Sciatic nerve (tissue), 2 donors: ENCODE measurements at regions not wholly inside any gene's neighbourhood (a gene's known extent, or its start where the extent isn't known, plus 50 kb on each side); places are given as distances from the start of the nearest gene placed in this dataset.
"Not testable (repeated sequence)": the region's sequence is repeated elsewhere in the genome, so short reads cannot be mapped to it uniquely, and the experiment has no call there.

Experiments
- ATAC-seq: fragments of 200-7000 bp; cut with Tn5 transposase; one replicate; pipeline ENCODE4 v1.9.1; 2020; ENCODE audit warnings: mild to moderate bottlenecking, moderate library complexity
- DNase-seq: peaks from one replicate; pipeline ENCODE4 v3.0.0-alpha.2; 2020; ENCODE audit warnings: low spot score
- intact Hi-C: fragments of 100-400 bp; cut with DNase I; formaldehyde crosslinking; loops from one replicate; pipeline ENCODE4 v1.14.2; 2022
- donor health status: DM: no; HTN: no; CAD: no.
- donor health status: DM: no; HTN: no; CAD: no.

DNA sequence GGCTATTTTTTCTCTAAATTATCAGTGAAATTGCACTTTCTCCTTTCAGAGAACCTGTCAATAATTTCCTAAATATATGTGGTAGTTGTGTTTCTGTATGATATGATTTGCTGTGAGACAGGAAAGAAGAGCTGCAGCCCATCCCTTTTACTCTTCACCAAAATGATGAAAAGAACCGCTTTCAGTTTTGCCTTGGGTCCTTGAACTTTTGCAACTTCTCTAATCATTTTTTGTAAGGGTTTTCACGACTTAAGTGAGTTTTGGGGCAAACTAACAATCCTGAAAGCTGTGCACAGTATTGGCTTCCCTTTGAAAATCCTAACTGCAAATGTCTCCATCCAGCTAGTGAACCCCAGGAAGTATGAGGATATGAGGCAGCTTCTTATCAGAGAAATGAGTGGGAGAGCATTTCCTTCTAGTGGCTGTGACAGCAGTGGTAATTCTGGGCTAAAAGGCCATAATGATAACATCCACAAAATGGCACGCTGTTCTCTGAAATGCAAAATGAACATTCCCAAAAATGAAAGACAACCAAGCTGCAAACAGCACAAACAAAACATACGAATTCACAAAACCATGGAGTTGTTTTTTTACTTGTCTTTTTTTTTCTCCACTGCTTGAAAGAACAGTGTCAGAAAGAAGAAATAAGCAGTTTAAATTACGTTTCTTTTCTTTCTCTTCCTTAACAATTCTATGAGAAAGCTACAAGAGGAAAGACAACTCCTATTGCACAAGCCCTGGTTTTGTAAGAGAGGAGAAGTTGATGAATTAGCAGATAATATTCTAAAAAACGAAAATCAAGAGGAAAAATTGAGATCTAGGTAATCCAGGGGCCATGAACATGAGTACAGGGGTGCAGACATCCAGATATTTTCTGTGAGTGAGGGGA is 1291.6 kb upstream of the ZEB2 start:
- intact Hi-C loops, result no loop called here
- ATAC-seq, result no peak
- no peak for DNase-seq

DNA sequence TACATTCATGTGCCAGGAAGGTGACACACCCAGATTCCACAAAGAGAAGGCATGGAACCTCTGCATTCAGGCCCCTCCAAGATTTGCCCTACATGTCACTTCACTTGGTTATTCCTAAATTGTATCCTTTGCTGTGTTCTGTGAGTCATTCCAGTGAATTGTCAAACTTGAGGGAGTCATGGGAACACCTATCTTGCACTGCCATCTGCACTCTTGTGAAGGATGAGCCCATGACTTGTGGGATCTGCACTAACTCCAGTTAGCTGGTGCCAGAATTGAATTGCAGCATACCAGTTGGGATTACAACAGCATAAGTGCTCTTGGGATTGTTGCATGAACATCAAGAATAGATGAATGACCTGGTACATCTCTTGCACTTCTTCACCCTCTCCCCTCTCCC is 1288.0 kb upstream of the ZEB2 start:
- no peak for ATAC-seq
- intact Hi-C loops, result no loop called here
- no peak for DNase-seq

DNA sequence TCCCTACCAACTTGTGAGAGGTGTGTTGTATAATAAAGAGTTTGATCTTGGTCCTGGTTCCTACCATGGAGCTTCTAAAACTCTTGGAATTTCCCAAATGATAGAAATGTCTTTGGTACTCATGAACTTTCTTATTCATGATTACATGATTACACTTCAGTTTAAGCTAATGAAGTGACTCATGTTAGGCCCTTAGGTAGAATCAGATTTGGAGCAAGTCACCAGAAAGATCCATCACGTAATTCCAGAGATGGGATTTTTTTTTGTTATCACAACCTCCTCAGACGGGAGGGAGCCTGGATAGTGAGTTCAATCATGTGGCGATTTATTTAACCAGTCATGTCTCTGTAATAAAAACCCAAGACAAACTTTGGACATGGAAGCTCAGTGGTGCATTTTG is 1287.6 kb upstream of the ZEB2 start:
- DNase-seq (no peak), ATAC-seq (no peak)
- intact Hi-C loops, result no loop called here

DNA sequence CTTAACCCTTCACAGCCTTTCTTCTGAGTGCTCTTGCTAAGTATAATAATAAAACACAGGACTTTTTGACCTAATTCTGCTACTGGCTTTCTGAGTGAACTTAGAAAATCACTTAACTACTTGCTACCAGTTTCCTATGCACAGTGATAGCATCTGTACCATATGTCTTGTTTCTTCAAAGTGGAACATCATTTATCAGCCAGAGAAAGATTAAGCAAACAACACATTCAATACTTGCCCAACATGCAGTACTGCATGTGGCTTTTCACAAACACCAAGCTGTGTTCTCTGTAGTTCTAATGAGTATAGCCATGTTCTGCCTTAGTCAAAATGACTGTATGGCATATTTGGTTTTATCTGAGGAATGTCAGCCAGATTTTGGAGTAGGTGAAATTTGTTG is 1286.6 kb upstream of the ZEB2 start:
- DNase-seq (no peak), ATAC-seq (no peak)
- intact Hi-C loops, result no loop called here

DNA sequence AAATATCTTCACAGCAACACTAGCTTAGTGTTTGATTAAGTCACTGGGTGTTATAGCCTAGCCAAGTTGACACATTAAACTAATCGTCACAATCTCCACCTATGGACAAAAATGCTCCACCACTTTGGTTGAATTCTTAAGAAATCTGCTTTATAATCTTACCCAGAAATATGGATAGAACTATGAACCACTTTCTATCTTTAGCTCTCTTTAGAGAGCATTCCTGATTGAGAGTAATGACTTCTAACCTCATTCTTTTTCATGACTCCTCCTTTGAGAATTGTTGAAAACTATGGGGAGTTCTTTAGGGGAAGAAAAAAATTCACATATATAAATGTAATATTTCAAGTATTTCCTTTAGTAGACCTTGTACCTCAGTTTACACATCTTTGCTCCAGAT is 1282.2 kb upstream of the ZEB2 start:
- no peak for ATAC-seq
- DNase-seq, result no peak
- intact Hi-C loops, result no loop called here

DNA sequence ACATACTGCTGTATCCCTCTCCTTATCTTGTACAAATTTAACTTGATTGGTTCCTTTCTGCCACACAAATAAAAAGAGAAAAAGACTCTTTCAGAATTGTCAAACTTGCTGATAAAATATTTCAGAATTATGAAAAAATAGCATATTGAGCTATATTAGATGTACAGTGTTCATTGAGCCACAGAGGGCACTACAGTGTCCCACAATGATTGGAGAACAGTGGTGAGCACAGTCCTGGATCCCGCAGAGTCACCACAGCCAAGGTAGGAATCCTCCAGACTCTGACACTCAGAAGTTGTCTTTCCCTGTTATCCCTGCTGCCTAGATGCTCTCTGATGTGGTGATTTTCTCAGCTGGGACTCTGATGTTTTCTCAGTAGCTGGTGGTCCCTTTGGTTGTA is 1281.3 kb upstream of the ZEB2 start:
- ATAC-seq, result no peak
- intact Hi-C loops, result no loop called here
- no peak for DNase-seq

DNA sequence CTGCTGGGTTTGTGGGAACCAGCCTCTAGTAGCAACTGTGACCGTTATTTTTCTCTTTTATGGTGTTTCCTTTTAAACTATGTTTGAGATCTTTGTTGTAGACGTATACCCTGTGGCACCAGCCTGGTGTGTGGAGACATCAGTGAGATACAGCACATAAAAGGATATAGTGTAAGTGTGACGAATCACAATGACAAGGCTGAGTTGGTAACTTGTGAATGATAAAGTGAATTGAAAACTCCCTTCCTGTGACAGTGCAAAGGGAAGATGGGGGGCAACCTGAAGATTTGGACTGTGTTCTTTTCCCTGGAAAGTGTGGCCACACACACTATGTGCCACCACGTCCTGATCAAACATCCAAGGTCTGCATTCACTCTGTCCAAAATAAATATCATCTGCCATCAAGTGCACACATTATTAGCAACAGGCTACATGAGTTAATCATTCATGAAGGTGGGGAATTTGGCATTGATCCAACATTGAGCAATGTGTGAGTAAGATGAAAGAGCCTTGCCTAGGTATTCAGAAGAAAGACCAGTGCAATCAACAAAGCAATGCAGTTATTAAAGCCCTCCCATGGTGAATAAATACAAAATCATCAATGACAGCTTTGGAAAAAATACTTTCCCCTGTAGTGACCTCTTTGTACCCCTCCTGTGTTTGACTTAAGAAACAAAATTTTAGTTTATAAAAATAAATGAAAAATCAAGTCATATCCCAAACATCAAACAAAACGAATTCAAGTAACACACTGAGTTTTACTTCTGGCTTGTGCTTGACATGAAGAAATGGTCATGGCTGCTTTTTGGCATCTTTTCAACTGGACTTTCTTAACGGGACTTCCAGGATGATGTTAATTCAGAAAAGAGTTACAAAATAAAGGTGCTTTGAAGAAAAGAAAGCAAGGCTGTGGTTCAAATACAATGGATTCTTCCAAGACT is 1280.5 kb upstream of the ZEB2 start:
- no peak for ATAC-seq
- DNase-seq, result no peak
- intact Hi-C loops, result no loop called here

DNA sequence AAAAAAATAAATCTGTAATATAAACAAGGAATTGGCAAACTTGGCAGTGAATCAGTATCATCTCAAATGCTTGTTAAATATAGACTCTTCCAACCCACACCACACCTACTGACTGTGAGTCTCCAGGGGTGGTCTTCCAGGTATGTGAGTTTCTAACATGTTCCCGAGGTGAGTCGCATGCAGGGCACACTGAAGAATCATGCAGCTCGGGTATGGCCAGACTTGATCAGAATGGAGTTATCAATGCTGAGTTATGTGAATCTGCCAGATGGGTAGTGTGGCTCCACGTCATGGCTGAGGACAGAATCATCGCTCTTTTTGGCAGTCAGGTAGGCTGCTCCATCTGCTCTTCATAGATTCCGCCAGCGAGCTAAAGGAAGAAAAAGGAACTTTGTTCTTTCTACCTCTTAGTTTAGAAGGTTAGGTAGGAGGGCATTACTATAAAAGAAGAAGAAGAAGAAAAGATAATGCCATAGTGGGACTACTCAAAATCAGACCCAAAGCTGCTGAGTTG is 1279.7 kb upstream of the ZEB2 start:
- ATAC-seq, result no peak
- no peak for DNase-seq
- intact Hi-C loops, result no loop called here

DNA sequence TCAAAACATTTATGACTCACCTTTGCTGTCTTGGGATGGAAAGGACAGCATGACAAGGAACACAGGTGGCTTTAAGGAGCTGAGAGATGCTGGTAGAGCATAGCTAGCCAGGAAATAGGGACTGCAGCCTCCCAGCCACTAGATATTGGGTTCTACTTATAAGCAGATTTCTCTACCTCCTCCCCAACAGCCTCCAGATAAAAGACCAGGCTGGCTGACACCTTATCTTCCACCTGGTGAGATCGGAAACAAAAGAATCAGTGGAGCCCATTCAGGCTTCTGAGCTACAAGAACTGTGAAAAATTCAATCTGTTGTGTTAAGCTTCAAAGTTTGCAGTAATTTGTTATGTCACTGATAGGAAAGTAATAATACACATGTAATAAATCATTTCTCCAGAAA is 1278.5 kb upstream of the ZEB2 start:
- intact Hi-C loops, result no loop called here

DNA sequence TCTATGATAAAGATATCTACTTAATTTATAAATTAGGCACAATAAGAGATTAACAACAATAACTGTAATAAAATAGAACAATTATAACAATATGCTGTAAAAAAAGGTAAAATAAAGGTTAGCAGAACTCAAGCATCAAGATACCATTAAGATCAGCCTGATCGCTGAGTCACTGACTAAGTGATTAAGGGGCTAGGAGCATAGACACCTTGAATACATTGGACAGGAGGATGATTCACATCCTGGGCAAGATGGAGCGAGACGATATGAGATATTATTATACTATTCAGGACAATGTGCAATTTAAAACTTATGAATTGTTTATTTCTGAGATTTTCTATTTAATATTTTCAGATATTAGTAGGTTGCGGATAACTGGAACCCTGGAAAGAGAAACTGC is 1277.8 kb upstream of the ZEB2 start:
- DNase-seq, result no peak
- no peak for ATAC-seq
- intact Hi-C loops, result no loop called here

More for the DNA sequence above, 1278.5 kb upstream of the ZEB2 start:
- no peak for ATAC-seq
- no peak for DNase-seq

DNA sequence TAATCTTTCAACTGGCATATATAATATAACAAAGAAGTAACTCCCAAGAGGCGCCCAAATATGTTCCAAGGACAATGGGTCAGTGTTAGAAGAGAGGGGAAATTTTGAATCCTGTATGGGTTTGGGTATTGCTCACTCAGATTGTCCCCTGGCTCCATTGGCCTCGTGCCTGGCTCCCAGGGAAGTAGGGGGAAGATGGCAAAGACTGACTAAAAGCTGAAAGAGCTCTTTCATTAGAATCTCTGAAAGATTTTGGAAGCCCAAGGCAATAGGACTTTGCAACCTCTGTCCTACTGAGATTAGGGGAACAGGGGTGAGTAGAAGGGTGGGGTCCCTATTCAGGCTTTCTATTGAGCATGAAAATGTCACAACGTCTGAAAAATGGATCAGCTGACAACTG is 1272.8 kb upstream of the ZEB2 start:
- intact Hi-C loops, result no loop called here
- DNase-seq (no peak), ATAC-seq (peak; percentile 42)

DNA sequence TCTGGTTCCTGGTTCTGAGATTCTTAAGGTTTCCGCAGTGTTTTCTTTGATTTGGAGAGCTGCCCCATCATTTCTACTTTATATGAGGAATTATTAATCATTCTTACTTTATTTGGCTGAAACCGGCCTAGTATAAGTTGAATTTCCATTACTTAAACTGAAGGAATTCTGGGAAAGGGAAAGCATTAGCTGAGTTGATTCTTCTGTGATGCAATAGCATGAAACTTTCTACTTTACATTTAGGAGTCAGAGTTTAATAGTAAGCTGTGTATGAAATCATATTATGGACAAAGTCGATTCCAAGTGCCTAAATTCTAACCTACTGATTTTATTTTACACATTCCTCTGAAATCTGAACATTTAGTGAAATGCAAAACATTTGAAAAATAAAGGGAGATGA is 1269.7 kb upstream of the ZEB2 start:
- intact Hi-C loops, result no loop called here
- ATAC-seq (no peak), DNase-seq (no peak)

DNA sequence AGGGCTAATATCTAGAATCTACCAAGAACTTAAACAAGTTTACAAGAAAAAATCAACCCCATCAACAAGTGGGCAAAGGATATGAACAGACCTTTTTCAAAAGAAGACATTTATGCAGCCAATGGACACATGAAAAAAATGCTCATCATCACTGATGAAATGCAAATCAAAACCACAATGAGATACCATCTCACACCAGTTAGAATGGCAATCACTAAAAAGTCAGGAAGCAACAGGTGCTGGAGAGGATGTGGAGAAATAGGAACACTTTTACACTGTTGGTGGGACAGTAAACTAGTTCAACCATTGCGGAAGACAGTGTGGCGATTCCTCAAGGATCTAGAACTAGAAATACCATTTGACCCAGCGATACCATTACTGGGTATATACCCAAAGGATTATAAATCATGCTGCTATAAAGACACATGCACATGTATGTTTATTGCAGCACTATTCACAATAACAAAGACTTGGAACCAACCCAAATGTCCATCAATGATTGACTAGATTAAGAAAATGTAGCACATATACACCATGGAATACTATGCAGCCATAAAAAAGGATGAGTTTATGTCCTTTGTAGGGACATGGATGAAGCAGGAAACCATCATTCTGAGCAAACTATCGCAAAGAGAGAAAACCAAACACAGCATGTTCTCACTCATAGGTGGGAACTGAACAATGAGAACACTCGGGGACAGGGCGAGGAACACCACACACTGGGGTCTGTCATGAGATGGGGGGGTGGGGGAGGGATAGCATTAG is 1267.9 kb upstream of the ZEB2 start:
- DNase-seq, ATAC-seq, intact Hi-C loops: not testable (repeated sequence)

DNA sequence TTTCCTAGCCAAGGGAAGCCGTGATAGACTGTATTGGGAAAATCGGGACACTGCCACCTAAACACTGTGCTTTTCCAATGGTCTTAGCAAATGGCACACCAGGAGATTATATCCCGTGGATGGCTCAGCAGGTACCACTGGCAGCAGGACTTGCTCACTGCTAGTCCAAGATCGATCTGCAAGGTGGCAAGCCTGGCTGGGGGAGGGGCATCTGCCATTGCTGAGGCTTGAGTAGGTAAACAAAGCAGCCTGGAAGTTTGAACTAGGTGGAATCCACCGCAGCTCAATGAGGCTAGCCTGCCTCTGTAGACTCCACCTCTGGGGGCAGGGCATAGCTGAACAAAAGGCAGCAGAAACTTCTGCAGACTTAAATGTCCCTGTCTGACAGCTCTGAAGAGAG is 1262.7 kb upstream of the ZEB2 start:
- intact Hi-C loops, ATAC-seq, DNase-seq: not testable (repeated sequence)

DNA sequence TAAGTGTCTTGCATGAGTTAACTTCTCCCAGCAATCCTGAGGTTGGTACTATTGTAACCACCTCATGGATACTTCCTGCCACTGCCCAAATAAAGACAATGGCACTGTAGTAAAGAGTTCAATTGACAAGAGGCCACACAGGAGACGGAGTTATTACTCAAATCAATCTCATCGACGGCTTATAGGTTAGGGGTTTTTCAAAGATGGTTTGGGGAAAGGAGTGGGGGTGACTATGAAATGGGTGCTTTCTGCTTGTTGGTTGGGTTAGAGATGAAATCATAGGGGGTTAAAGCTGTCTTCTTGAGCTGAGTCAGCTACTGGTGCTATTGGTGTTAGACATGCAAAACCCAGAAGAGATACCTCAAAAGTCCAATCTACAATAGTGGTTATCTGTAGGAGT is 1258.0 kb upstream of the ZEB2 start:
- DNase-seq (no peak), ATAC-seq (no peak)
- intact Hi-C loops, result no loop called here

DNA sequence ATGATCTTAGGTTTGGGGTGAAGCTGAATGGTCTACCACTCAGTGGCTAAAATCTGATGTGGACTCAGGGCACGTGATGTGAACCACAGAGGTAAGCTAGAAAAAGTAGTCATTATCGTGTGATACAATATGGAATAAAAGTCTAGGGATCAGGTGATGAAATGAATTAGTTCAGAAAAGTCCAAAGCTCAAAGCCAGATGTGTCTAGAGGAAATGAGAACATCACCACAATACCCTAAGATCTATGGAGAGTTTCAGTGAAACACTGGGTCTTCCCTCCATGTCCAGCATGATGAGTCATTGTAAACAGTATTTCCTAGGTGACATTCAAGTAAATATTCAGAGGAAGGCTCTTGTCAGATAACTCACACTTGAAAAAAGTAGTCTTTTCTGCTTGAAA is 1257.4 kb upstream of the ZEB2 start:
- DNase-seq, result no peak
- intact Hi-C loops, result no loop called here
- no peak for ATAC-seq

DNA sequence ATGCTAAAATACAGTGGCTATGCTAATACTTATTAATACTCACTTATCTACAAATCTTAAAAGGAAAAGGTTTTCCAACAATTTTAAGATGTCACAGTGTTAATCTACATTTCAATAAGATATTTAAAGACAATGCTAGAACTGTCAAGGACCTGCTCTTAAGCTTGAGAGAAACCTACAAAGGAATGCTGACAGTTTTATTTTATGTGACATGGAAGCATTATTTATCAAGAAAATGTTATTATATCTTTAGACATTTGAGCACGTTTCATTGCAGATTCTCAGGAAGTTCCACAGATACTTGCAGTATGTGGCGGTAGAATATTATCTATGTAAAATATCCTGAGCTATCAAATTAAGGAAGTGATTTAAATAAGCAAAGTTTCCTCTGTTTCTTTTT is 1255.7 kb upstream of the ZEB2 start:
- no peak for DNase-seq
- intact Hi-C loops, result no loop called here
- no peak for ATAC-seq

DNA sequence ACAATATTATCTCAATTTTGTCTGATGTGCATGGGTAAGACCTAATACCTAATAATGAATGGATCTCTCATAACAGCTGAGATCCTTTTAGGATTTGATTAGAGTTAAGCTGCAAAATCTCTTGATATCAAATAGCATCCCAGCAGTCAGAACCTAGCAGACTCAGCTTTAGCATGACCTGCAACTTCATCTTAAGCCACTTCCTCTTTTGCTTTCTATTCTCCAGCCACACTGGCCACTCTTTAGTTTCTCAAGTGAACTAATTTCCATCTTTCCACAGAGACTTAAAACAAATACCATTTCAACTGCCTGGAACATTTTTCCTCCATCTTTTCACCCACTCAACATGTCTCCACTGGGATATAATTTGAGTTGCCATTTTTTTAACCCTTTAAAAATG is 1251.6 kb upstream of the ZEB2 start:
- intact Hi-C loops, result no loop called here
- no peak for ATAC-seq

DNA sequence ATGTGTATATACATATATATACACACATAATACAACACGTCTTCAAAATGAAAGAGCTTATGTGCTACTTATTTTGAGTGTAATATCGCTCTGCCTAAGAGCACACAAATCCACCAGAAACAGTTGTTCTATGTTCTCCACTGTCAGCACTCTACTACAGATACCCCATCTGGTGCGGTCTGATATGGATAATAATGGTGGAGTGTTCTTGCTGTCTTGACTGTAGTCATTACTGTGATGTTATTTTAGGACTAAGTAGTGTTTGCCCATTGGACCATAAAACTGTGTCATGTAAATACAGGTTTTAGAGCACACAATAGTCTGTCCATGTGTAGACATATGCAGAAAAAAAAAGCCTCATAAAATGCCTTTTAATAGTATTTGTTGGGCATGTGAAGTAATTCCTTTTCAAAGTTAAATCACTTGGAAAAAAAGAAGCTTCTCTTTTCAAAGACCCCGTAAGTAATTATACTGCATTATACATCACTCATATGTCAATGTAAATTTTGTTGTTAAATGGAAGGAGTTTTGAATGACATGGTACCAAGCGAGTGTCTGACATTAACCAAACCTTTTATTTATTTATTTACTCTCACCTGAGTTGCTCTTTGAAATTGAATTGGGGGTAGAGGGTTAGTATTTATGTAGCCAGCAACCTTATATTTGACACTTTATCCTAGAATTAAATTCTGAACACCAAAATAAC is 1249.2 kb upstream of the ZEB2 start:
- intact Hi-C loops, result loop anchor here (5.0 kb wide), 1 partner anchor 692 kb away; no protein-coding TSS in a partner anchor
- DNase-seq, result no peak
- ATAC-seq, result no peak

More for the DNA sequence above, 1251.6 kb upstream of the ZEB2 start:
- DNase-seq, result no peak
